Activated naive CD4-positive, alpha-beta T cell (primary cell): ENCODE measurements at regions not wholly inside any gene's neighbourhood (a gene's known extent, or its start where the extent isn't known, plus 50 kb on each side); places are given as distances from the start of the nearest gene placed in this dataset.

ENCODE experiments used
- DNase-seq, 4 experiments: peaks; one replicate each; lab custom pipeline; 2025; lab: John Stamatoyannopoulos, UW

DNA sequence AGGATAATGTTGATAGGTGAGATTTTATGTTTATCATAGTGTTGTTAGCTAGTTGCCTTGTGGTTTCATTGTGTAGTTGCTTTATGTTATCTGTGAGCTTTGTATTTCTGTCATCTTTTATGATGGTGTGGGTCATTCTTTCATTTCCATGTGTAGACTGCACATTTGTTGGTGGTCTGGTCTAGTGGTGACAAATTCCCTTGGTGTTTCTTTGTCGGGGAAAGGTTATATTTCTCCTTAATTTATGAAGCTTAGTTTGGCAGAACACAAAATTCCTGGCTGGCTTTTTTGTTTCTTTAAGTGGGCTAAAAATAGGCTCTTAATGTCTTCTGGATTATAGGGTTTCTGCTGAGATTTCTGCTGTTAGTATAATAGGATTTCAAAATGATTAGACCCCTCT, 347.2 kb upstream of the ADAMTS5 start:
- no peak for DNase-seq

DNA sequence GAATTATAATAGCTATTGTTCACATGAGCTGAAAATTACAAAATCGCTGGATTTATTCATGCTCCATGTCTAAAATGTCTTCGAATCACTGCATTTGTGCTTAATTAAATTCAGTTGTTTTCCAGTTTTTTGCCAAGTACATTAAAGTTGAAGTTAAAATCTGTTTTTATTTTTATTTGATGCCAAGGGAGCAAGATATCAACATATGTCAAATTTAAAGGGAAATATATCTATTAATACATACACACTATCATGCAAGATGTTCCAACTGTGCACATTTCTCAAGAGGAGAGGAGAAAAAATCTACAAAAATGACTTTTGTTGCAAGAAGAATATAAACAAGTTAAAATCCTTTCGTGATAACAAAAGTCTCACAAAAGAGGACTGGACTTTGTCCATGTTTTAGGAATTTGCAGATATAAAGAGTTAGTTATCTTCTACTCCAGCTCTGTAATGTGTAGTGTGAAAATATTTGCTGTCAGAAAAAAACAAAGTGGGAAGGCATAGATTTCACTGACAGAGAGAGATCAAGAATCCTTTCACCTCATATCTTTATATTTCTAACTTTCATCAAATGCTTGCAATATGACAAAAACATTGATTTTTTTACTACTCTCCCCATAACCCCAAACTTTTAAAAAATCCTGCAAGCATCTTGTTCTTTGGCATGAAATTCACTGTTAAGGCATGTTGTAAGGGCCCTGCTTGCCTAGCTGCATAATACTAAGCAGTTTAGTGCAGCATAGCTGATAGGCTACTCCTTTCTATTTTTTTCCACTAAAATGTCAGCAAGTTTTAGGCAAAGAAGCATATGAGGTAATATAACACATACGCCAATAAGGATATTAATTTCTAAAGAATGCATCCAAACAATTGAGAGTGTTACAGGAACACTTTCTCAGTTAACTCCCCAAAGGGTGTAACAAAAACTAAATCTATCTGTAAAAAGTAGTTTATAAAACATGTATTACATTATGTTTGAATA, 340.2 kb upstream of the ADAMTS5 start:
- no peak for DNase-seq

DNA sequence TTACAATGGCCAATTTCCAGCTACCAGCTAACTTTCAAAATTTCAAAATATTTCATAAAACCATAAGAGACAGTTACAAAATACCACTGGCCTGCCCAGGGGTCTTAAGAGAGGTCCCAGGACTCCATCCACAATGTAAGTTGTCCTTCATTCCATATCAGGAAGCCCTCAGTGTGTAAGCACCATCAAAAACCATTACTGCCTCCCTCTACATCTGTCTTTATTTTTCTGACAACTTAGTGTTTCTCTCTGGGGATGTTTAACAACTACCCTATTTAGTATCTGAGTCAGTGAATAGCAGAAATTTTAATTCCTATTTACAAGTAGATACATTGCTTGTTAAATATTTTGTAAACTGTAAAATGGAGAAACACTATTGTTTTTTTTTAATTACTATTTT, 339.3 kb upstream of the ADAMTS5 start:
- DNase-seq, result no peak

DNA sequence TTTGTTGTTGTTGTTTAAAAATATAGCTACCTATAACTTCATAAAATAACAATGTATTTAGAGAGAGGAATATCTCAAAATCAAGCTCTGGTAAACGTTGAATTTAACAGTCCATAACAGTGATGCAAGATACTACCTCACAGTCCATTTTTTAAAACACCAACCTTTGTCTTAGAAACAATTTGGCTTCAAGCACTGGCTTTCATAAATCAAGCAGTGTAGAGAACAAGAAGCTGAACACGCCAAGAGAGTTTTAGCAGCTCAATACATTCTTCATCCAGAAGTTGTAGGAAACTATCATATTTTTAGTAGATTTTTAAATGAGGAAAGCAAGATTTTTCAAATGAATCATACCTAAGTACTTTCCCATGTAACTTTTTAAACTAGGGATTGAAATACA, 334.3 kb upstream of the ADAMTS5 start:
- no peak for DNase-seq

DNA sequence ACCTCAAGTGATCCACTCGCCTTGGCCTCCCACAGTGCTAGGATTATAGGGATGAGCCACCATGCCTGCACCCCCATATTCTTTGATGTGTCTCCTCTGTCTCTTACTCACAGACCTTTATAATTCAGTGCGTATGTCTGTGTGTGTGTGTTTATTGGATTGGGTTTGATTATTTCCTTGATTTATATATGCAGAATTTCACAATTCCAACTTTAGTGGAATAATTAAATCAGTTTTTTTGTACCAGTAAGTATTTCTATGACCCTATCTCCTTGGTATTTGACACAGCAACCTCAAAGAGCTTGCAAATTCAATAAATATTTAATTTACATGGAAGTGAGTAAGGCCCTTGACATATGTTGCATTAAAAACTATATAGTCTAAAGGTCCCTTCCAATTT, 333.9 kb upstream of the ADAMTS5 start:
- no peak for DNase-seq

DNA sequence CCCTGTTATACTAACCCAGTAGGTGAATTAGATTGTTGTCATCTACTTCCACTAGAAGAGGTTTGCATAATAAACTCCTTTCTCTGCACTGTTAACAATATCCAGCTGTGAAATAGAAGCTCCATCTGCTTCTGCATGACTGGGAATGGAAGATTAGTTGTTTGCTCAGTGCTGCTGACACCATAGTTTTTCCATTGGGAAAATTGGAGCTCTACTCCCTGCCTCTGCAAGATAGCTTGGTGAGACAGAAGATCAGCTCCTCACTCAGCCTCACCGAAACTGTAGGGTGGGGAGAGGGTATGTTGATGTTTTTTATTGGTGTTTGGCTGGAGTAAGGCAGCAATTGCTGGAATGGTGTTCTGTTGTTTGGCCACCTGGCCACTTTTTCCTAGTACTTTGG, 331.6 kb upstream of the ADAMTS5 start:
- DNase-seq, result no peak

DNA sequence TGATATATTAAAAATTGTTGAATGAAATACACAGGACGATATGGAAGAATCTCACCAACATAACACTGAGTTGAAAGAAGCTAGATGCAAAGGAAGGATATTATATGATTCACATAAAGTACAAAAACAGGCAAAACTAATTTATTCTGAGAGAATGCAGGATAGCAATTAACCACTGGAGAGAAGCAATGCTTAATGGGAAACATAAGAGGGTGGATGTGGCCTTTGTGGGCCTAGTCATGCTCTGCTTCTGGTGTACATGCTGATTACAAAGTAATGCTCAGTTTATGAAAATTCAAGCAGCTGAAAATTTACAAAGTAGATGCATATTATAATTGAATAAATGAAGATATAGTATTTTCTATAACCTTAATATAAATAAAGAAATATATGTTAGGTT, 326.4 kb upstream of the ADAMTS5 start:
- DNase-seq, result no peak

DNA sequence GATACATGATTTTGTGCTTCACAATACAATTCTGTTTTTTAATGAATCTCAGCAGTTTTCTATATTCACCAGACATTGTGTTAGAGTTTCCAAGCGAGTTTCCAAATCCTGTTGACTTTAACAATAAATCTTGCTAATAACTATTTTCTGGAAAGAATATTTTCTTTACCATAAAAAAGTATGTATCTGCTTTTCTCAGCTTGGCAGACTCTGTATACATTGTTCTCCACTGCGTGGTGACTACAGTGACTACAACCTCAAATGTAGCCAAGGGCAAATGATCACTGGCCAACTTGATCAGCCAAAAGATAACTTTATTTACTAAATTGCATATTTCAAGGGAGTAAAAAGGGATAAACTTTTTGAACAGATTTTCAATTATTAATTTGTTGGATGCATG, 325.9 kb upstream of the ADAMTS5 start:
- no peak for DNase-seq

DNA sequence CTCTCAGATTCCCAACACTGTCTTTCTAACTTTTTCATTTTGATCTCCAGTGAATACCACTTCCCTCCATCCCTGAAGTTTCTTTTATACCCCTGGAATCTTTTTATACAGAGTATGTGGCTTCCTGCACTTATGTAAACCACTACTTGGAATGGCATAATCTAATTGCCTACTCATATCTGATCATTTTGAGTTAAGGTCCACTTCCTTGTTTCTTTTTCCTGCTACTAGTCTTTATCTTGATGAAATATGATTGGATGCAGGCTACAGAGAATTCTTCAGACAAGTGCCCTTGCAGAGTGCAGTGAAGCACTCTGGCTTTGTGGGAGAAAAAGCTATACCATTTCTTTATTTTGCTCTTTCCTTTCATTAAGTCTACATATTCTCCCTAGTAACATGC, 325.3 kb upstream of the ADAMTS5 start:
- DNase-seq, result no peak

DNA sequence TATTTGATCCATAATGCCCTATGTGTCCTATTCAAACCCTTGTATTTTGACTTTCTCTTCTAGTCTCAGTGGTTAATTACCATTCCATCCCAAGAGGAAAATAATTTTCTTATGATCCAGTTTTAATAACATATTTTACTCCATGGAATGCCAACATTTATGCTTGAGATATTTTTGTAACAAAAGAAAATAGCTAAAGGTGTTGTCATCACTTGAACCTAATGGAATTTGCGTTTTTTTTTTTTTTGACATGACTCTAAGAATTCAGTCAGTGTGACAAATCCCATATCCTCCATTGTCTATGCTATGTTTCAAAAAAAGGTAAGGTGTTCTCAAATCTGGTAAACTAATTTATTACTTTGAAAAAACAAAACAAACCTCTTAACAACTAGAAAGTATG, 324.1 kb upstream of the ADAMTS5 start:
- DNase-seq, result no peak

DNA sequence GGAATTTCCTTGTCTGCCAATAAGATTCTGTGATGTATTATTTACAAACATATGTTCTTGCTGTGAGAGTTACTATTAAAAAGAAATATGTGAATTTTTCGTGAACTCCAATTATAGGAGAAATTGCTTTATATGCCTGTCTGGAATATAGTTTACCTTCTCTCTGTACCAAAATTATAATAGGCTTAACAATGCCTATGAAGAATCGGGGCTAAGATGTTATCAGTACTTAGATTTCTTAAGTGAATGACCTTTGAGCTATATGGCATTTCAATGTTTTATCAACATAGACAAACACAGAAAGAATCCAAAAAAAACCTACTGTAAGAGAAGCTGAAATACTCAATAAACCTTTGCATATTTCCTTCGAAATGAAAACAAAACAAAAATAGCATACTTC, 323.1 kb upstream of the ADAMTS5 start:
- DNase-seq, result no peak

DNA sequence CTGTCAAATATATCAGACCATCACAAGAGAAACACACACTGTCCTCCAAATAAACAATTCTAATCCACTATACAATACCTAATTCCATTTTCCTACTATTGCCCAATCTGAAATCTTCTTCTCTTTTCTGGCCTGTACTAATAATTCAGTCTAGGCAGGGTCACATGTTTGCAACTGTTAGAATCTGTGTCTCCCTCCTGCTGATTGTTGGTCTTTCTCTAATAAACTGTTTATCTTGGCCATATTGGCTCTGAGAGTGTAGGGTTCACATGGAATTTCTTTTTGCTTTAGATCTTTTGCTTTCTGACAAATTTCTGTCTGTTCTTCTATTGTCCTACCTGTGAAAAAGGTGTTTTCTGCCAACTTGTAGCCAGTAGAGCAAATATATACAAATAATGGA, 319.9 kb upstream of the ADAMTS5 start:
- DNase-seq, result no peak

DNA sequence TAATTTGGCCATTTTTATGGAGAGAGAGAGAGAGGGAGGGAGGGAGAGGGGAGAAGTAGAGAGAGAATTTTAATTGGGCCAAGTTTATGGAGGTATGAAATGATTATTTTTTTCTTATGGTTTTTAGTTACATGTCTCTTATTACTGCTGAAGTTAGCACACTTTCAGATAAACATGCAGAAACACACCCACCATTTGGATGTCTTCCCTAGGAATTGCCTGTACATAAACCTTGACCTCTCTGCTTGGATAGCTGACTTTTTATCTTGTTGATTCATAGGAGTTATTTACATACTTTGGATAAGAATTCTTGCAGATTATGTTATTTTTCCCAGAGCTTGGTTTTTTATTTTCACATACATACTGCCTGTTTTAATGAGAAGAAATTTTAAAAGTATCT, 310.2 kb upstream of the ADAMTS5 start:
- no peak for DNase-seq

DNA sequence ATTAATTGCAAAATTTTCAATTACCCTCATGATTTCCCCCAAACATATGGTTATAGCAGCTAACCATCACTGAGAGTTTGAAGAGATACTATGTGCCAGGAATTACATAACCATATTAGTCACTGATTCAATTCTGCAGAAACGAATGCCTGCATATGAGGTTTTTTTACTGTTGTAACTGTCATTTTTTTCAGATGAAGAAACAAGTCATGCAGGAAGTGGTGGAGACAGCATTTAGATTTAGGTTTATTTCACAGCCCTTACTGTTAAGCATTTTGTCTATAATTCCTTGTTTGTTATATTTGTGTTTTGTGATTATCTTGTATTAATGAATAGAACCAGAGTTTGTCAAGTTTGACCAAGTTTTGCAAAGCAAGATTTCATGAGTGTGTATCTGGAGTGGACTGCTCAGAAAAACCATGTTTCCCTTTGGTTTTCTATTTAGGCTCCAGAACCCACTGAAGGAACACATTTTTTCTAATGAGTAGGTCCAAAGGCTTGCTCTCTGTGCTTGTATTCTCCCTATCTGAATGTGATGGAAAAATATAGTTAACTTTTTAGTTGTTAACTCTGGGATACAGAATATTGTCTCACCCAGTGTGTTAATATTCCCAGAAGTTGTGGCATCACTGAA, 308.5 kb upstream of the ADAMTS5 start:
- no peak for DNase-seq

DNA sequence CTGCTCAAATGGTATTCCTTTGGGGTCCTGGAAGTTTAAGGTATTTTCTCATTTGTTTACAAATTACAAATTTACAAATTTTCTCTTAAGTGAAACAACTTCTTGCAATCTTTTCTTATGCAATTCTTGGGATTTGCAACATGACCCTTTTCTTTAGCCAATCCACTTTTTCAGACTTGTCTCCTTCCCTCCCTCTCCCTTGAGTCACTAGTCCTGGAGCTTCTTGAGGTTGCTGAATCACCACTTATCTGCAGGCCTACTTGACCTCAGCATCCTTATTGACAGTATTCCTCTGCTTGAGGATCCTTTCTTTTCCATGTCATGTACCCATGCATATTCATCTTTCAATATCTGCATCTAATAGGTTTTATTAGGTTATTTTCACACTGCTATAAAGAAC, 302.8 kb upstream of the ADAMTS5 start:
- no peak for DNase-seq

DNA sequence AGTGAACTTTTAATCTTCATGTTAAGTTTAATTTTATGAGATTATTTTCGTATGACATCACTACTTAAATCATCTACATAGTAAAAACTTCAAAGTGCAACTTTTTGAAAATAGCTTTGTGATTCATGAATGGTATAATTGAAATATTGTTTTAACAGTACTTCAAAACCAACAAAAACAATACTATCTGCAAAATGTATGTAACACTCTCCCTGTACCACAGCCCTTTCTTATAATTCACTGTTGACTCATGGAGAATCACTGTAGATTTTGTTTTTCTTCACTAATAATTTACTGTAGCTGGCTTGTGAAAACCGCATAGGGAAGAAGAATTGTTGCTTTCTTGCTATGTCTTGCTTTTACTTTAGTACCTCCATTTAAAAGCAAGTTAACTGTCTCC, 301.4 kb upstream of the ADAMTS5 start:
- DNase-seq, result no peak

DNA sequence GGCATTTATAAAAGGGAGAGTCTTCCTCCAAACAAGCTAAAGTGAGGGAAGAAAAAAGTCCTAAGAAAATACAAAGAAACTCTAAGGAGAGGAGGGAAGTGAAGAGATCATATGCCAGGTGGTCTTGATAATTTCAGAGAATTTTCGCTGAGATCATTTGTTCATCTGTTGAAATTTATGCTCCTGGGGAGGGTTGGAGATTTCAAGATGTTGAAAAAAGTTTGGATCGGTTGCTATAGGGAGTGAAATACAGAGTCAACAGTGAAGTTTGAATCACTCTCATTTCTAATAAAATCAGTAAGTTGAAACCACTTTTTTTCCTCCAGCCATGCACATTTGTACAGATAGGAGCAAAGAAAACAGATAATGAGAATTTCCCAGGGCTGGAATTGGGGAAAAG, 299.1 kb upstream of the ADAMTS5 start:
- no peak for DNase-seq

DNA sequence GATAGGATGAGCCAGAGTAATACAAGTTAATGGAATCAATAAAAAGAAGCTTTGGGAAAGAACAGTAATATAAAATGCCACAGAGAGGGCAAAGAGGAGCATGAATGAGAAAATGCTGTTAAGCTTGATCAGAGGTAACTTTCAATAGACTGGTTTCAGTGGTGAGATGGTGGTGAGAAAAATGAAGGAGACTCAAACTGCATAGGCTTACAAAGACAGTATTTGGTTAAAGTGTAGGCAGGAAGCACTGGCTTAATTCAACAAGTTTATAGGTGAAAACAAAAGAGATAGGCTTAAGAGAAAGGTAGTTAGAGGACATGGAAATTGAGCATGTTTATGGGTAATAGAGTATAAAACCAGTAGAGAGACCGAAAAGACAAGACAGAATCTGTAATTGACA, 298.6 kb upstream of the ADAMTS5 start:
- DNase-seq, result no peak

DNA sequence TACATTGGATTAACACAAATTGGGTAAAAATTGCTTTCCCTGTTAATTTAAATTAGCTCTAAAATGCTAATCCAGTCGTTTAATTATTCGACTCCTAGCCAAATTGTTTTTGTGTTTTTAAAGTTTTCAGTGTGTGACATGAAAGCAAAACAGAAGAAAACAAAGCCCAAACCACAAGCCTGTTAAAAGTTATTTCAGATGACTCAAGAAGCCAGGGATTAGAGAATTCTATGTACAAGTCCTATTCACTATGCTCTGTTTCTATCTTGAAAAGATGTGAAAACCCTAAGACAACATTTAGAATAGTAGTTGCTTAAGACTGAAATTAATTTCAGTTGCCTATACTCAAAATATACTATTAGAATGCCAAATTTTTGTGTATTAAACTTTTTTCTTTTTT, 294.8 kb upstream of the ADAMTS5 start:
- no peak for DNase-seq

DNA sequence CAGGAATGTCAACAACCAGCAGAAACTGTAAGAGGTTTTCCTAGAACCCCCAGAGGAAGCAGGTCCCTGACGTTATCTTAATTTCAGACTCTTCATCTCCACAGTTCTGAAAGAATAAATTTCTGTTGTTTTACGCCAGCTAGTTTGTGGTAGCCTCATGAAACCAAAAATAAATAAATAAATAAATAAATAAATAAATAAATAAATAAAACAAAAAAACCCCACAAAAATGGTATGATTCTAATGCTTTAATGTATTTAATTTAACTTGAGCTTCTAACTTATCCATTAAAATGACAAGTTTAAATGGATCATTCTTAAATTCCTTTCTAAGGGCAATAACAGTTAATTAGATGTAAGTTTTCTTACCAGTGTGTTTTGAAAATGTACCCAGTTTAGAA, 293.8 kb upstream of the ADAMTS5 start:
- DNase-seq, result no peak

DNA sequence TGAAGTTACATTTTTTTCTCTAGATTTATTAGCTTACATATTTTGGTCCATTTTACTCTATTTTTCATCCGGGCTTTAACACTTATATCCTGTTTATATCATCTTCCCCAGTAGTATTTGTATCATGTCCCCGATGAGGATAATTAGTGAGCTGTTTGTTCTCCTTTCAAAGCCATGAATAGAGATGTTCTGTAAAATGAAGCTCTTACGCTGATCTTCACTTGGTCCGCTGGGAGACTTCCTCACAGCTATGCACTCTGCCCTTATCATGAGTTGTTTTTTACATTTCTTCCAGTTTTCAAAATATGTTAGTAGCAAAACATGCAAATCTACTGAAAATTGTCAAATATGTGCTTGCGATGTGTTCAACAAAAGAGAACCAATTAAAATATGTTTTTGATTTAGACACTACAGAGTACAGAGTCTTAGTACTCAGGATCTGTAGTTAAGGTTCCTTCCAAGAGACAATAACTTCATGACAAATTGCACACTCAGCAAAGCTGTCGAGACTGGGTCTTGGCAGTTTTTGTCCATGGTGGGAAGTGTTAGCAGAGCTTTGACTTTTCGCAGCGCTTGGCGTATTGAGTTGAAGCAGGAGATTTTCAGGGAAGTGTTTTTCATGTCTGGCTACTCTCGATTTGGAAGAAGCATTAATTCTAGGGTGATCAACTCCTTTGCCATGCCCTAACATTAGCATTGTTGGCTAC, 292.0 kb upstream of the ADAMTS5 start:
- DNase-seq, result no peak

DNA sequence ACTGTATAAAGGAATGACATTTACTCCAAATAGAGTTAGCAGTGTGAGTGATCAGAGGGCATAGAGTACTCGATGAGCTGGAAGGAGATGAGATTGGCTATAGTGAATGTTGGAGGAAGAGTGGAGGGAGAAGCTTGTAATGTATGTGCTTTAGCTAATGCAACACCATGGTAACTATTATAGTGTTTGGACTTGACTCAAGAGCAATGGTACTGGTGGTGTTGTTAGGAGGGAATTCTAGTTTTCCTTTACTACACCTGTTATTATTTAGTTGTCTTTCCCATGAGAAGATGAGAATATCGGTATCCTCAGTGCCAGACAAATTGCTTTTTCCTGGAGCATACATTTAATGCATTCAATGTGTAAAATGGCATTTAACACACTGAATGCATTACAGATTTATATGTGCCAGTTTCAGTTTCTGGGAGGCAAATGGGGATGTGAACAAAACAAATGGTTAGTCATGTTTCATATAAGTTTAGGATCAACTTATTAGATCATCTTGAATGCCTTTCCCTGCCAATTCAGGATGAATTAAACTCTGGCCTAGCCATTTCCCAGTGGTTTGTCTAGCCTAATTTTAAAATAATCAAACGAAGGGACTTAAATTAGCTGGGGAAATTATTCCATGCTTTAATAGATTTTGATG, 291.1 kb upstream of the ADAMTS5 start:
- no peak for DNase-seq

DNA sequence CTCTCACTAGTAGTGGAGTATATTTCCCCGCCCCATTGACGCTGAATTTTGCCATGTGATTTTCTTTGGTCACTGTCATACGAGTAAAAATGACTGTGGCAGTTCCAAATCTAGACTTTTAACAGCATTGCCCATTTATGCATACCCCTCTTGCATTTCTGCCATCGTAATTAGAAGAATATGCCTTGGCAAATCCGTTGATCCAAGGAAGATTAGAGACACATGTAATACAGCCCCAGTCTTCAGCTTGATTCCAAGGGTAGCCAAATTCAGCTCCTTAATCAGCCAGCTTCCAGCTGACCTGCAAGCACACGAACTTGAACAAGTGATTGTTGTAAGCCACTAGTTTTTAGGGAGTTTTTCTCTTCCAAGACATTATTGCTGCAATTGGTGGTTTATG, 290.3 kb upstream of the ADAMTS5 start:
- no peak for DNase-seq
